ENCODE measurements at regions not wholly inside any gene's neighbourhood (a gene's known extent, or its start where the extent isn't known, plus 50 kb on each side); places are given as distances from the start of the nearest gene placed in this dataset.
"Not testable (repeated sequence)": the region's sequence is repeated elsewhere in the genome, so short reads cannot be mapped to it uniquely, and the experiment has no call there.

- not testable (repeated sequence) for DNase-seq
Observed at GRCh38 chr1:207196135-207196534, 92.1 kb downstream of the C4BPA start.

GRCh38 chr1:207201534-207201933 is 97.5 kb downstream of the C4BPA start:
- DNase-seq: not testable (repeated sequence)

GRCh38 chr1:207202480-207202879 is 98.4 kb downstream of the C4BPA start:
- no peak for DNase-seq

GRCh38 chr1:207203541-207203940 is 99.5 kb downstream of the C4BPA start:
- no peak for DNase-seq

- DNase-seq: no peak
Observed at GRCh38 chr1:207205614-207206061, 101.6 kb downstream of the C4BPA start.

- DNase-seq: not testable (repeated sequence)
Observed at GRCh38 chr1:207208691-207209090, 104.7 kb downstream of the C4BPA start.

GRCh38 chr1:207214453-207214852 is 107.0 kb upstream of the CD55 start:
- DNase-seq: no peak

GRCh38 chr1:207217778-207218511 is 103.5 kb upstream of the CD55 start:
- DNase-seq: no peak

- no peak for DNase-seq
Observed at GRCh38 chr1:207218512-207219362, 102.7 kb upstream of the CD55 start.

- no peak for DNase-seq
Observed at GRCh38 chr1:207219979-207220889, 101.2 kb upstream of the CD55 start.

GRCh38 chr1:207221934-207222351 is 99.5 kb upstream of the CD55 start:
- no peak for DNase-seq

- DNase-seq: no peak
Observed at GRCh38 chr1:207223162-207223561, 98.3 kb upstream of the CD55 start.

GRCh38 chr1:207224666-207225065 is 96.8 kb upstream of the CD55 start:
- DNase-seq: no peak

GRCh38 chr1:207227131-207227630 is 94.3 kb upstream of the CD55 start:
- DNase-seq: no peak

GRCh38 chr1:207228987-207229386 is 92.5 kb upstream of the CD55 start:
- DNase-seq: no peak

- no peak for DNase-seq
Observed at GRCh38 chr1:207230441-207230840, 91.0 kb upstream of the CD55 start.

- DNase-seq: no peak
Observed at GRCh38 chr1:207234690-207235089, 86.8 kb upstream of the CD55 start.

- DNase-seq: no peak
Observed at GRCh38 chr1:207239874-207240273, 81.6 kb upstream of the CD55 start.

- no peak for DNase-seq
Observed at GRCh38 chr1:207240325-207241101, 81.0 kb upstream of the CD55 start.

GRCh38 chr1:207241164-207241934 is 80.1 kb upstream of the CD55 start:
- no peak for DNase-seq
